GM12873 (cell line): ENCODE measurements at regions not wholly inside any gene's neighbourhood (a gene's known extent, or its start where the extent isn't known, plus 50 kb on each side); places are given as distances from the start of the nearest gene placed in this dataset.

Source experiments
- CTCF ChIP-seq: IDR thresholded peaks from 2 replicates; pipeline ENCODE4 v1.5.1; 2012; ENCODE audit warnings: low read depth, mild to moderate bottlenecking, moderate library complexity, low read length, control low read depth; ENCODE audit not compliant: insufficient read depth; ENCODE audit errors: missing control alignments

- no peak for TF ChIP-seq CTCF
These were observed 210.2 kb downstream of the ICE1 start for GRCh38 chr5:5632678-5633077.

- TF ChIP-seq CTCF: no peak
These were observed 207.1 kb downstream of the ICE1 start for GRCh38 chr5:5629607-5629978.

GRCh38 chr5:5628866-5629606, 206.6 kb downstream of the ICE1 start:
- TF ChIP-seq CTCF: no peak

- no peak for TF ChIP-seq CTCF
These were observed 203.9 kb downstream of the ICE1 start for GRCh38 chr5:5626412-5626811.

GRCh38 chr5:5625491-5625890, 203.0 kb downstream of the ICE1 start:
- no peak for TF ChIP-seq CTCF

GRCh38 chr5:5623397-5623796, 200.9 kb downstream of the ICE1 start:
- TF ChIP-seq CTCF: no peak

GRCh38 chr5:5622806-5623205, 200.3 kb downstream of the ICE1 start:
- no peak for TF ChIP-seq CTCF
